HG03139 (cell line): ENCODE measurements at regions not wholly inside any gene's neighbourhood (a gene's known extent, or its start where the extent isn't known, plus 50 kb on each side); places are given as distances from the start of the nearest gene placed in this dataset.

ENCODE experiments used
- ATAC-seq: cut with Tn5 transposase; IDR thresholded peaks from one replicate; pipeline ENCODE4 v1.9.1; 2021; ENCODE audit not compliant: unreplicated experiment

GRCh38 chr2:60400462-60401246 lies 152.8 kb downstream of the BCL11A start:
- no peak for ATAC-seq

DNA sequence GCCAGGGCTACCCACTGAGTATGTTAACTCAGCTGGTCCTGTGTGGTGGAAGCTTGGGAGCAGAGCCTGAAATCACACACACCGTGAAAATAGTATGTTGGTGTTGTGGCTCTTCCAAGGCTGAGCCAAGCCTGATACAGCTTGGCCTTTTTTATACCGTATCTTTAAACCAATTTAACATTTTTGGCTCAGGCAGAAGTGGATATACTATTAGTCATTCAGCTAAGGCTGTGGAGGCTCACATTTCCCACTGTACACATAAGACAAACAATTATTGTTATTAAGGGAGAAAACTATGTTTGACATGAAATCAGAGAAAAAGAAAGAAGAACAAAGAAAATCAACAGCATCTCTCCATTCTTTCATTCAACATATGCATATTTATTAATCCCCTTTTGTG lies 159.0 kb downstream of the BCL11A start:
- no peak for ATAC-seq

DNA sequence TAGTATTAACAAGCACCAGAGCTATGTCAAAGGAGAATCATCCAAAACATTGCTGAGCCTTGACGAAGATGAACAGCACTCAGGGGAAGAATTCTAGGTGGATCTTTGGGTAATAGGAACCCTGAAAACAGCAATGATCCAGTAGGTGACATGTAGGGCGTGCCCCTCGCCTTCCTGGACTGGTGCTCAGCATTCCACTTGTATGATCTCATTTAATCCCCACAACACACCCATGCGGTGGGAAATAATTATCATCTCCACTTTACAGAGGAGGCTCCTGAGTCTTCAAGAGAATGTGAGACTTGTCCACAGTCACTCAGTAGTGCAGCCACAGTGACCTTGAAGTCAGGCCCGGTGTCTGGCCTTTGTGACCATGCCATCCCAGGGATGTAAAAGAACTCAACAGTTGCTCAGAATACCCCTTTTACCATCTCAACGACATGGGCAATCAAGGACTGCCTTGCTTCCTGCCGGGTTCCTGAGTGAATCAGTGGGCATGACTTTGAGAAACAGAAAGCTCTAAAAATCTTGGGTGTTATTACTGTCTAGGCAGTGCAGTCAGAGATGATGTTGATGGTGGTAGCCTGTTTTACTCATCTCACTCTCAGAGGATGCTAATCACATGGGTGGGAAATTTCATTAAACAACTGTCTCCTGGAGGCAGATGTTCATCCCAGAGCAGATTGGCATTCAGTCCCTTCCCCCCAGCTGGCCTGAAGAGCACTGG lies 161.6 kb downstream of the BCL11A start:
- ATAC-seq, result no peak

- no peak for ATAC-seq
Measured at GRCh38 chr2:60391230-60391629, 162.2 kb downstream of the BCL11A start.

- no peak for ATAC-seq
Measured at GRCh38 chr2:60386436-60386835, 167.0 kb downstream of the BCL11A start.

DNA sequence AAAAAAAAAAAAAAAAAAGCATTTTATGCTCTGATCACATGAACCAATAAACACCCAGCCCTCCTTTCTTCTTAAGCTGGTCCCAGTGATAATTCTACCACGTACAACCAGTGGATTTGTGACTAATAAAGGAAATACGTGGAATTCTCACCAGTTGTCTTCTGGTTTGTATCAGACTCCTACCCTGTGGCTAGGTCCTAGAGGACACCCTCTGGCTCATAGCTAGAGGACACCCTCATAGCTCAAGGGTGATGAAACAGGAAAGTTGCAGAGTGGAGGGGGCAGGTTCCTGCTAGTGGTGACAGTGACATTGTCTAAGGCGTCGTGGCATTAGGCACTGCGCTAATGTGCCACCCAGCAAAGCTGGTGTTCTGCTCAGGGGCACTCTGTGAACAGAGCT lies 167.8 kb downstream of the BCL11A start:
- no peak for ATAC-seq

- no peak for ATAC-seq
Measured at GRCh38 chr2:60383401-60384143, 169.9 kb downstream of the BCL11A start.

DNA sequence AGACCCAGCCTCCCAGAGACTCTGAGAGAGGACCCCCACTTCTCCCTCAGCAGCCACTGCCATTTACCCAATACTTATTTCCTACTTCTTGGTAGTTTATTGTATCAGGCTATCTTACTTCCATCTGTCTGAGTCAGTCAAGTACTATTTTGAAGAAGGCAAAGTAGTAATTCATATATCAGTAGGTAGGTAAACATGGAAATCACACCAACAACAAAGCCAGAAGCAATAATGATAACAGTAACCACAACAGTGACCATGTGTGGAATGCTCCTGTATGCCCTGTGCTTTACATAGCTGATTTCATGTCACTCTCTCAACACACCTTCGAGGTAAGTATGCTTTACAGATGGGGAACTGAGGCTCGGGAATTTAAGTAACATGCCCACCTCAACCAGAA lies 173.0 kb downstream of the BCL11A start:
- ATAC-seq, result no peak

- no peak for ATAC-seq
Measured at GRCh38 chr2:60379684-60380083, 173.8 kb downstream of the BCL11A start.

DNA sequence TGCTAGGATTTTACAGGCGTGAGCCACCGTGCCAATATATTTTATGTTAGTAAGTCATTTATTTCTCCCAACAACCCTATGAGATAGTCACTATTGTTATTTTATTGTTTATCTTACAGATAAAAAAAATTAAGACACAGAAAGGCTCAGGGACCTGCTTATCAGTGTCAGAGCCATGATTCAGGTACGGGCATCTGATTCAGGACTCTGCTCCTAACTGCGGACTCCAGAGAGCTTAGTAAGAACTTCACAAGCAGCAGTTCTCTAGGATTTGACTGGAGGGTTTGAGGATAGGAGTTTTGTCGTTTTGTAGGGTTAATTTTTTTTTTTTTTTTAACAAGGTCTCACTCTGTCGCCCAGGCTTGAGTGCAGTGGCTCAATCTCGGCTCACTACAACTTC lies 174.2 kb downstream of the BCL11A start:
- ATAC-seq, result no peak

DNA sequence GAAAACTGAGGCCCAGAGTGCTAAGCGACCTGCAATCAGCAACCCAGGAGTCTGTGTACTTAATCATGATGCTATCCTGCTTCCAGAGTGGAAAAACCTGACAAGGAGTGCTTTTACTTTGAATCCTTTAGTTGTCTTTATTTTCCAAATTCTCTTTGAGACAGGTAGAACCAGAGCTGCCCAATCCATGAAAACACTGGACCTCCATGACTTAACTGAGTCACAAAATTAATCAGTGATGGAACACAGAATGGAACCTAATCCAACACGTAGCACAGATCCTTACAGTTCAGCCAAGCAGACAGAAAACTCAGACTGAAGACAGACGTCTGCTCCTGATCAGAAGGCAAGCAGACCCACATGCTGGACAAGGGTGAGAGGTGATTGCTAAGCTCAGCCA lies 175.6 kb downstream of the BCL11A start:
- ATAC-seq, result no peak

- ATAC-seq, result no peak
Measured at GRCh38 chr2:60376252-60376651, 177.2 kb downstream of the BCL11A start.

DNA sequence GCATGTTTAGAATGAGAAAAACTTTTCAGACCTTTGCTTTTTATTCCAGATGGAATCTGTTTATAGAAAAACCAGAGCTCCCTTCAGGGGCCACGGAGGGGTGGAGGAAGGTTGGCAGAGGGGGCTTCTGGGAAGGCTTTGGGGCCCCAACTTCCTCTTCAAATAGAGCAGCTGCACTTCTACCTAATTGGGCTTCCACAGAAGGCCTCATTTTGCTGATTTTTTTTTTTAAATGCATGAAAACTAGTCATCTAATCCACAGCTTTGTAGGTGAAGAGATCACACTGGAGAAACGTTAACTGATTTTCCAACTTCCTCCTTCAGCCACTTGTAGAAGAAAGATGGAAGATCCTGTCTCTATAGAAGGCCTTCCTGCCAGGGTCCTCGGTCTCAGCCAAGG lies 181.8 kb downstream of the BCL11A start:
- ATAC-seq, result no peak

- ATAC-seq, result no peak
Measured at GRCh38 chr2:60371219-60371618, 182.2 kb downstream of the BCL11A start.

- no peak for ATAC-seq
Measured at GRCh38 chr2:60370814-60371213, 182.6 kb downstream of the BCL11A start.

- ATAC-seq, result no peak
Measured at GRCh38 chr2:60368456-60368855, 185.0 kb downstream of the BCL11A start.

GRCh38 chr2:60366135-60366712 lies 187.2 kb downstream of the BCL11A start:
- peak; percentile 49 for ATAC-seq

DNA sequence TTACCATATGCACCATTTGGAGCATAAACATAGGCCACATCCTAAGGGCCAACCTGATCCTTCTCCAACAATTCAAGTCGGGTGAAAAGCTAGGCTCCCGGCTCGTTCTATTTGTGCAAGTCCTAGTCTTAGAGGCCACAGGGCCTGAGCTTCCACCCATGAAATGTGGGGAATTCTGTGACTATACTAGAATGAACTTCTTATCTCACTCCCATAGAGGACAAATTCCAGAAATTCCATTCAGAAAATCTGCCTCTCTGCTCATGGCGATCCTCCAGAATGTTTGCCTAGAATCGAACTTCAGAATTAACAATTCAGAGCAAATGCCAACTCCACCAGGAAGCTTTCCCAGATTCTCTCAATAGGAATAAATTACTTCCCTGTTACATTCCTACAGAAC lies 187.9 kb downstream of the BCL11A start:
- no peak for ATAC-seq

GRCh38 chr2:60364491-60364890 lies 189.0 kb downstream of the BCL11A start:
- ATAC-seq, result no peak

- no peak for ATAC-seq
Measured at GRCh38 chr2:60361498-60361897, 192.0 kb downstream of the BCL11A start.

DNA sequence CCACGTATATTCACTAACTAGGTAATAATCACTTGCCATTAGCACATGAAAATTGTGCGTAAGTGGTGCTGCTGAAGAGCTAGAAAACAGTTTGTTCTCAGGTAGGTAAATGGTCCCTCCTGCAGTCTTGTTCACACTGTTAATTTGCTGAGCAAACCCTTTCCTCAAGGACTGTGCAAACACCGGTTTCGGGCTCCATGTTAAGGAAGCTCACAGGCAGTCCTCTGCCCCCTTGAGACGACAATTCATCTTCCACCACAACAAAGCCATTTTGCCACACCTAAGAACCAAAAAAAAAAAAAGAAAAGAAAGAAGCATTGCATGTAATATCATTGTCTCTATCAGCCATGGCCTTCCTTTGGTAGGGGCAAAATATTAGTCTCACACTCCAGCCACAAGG lies 193.9 kb downstream of the BCL11A start:
- no peak for ATAC-seq

- no peak for ATAC-seq
Measured at GRCh38 chr2:60358476-60358875, 195.0 kb downstream of the BCL11A start.
